Suppressor macrophage treated with lipopolysaccharide for 4 hours (primary cell): ENCODE measurements at regions not wholly inside any gene's neighbourhood (a gene's known extent, or its start where the extent isn't known, plus 50 kb on each side); places are given as distances from the start of the nearest gene placed in this dataset.

ENCODE experiments used
- DNase-seq: peaks from one replicate; pipeline ENCODE4 v3.0.0-alpha.2; 2020

DNA sequence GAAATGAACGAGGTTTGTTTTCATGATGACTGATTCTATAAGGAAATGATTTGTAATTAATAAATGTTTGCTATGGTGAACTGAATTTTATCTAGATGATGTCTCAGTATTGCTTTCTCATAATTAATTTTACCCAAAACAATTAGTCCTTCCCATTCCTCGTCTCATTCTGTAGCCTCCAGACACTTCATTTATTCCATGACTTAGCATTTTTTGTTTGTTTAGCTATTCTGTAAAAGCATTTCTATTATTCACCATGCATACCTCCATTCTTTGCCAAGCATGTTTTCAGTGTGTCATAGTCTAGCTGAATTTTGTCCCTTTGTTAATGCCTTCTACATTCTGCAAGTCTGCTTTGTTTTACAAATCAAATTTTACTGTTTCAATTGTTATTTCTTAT is 137.4 kb upstream of the RPL10L start:
- no peak for DNase-seq

DNA sequence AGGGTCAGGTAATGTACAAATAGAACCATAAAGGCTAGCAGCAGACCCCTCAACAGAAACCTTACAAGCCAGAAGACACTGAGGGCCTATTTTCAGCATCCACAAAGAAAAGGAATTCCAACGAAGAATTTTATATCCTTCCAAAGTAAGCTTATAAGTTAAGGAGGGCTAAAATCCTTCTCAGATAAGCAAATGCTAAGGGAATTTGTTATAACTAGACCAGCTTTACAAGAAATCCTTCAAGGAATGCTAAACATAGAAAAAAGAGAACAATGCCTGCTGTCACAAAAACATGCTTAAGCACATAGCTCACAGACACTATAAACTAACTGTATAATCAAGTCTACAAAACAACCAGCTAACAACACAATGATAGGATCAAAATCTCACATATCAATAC is 130.7 kb upstream of the RPL10L start:
- no peak for DNase-seq

DNA sequence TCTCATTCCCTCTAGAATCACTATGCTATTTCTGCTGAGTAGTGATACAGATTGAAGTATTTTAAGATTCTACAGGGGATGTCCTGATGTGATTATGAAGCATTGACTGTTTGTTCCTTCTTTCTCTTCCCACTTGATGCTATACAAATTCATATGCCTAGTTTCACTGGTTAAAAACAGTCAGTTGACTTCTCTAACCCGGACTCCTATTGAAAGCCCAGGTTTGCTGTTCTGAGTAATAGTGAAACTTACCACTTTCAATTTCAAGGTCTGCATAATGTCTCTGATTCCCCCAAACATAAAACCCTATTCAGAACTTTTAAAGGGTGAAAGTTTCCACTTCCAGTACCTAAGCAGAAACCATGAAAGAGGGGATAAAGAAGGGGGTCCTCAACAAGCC is 117.7 kb upstream of the RPL10L start:
- peak; percentile 1 for DNase-seq

DNA sequence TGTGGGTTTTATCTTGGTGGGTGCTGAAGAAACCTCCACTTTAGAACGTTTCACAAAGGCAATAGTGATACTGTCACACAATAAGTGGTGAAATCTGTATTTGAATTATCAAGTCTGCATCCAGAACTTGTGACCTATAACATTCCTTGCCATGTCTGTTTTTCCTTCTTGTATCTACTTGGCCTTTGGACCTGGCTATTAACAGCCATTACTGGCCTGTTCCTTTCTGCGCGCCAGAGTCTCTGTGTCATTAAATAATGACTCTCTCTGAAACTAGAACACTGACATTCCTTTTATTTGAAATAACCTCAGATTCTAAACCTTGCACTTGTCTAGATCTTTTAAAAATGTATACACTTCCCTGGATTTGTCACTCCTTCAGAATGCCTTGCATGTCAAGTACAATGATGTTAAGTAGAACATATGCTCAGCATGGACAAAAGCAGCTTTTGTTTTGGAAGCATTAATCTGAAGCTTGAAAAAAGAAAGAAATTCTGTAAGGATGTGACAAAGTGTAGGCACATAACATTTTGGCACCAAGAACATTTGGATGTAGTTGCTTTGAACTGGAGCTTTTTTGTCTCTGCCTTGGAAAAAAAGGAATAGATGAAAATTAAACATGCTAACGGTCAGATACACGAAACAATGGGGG is 95.5 kb upstream of the RPL10L start:
- DNase-seq = no peak

DNA sequence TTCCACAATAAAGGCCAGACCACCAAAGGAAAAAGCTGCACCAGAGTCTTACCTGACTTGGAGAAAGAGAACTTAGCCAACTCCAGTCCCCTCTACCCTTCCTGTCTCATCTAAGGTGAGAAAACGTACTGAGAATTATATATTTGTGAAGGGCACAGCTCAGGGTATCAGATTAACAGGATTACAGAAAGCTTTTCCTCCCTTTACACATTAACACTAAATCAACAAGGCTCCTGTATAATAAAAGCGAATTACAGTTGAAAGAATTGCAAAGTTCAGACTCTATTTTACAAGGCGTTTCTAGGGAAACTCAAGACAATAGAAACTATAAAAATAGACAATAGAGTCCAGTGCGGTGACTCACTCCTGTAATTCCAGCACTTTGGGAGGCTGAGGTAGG is 82.7 kb upstream of the RPL10L start:
- DNase-seq = no peak

DNA sequence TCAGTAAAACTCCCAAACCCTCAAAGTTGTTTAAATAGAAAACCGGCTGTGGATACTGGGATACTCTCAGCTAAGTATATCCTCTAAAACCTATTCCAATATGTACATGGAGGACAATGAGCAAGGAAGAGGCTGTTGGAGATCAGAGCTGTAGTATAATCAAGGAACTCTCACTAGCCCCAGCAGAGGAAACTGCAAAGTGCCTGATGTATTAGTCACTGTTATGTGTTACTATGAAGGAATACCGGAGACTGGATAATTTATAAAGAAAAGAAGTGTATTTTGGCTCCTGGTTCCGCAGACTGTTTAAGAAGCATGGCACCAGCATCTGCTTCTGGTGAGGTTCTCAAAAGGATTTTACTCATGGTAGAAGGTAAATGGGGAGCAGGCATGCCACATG is 65.6 kb upstream of the RPL10L start:
- DNase-seq = no peak
